ENCODE measurements at regions not wholly inside any gene's neighbourhood (a gene's known extent, or its start where the extent isn't known, plus 50 kb on each side); places are given as distances from the start of the nearest gene placed in this dataset.
A peak's percentile ranks its signal among the peaks of the same experiment; 100 is the strongest.

DNA sequence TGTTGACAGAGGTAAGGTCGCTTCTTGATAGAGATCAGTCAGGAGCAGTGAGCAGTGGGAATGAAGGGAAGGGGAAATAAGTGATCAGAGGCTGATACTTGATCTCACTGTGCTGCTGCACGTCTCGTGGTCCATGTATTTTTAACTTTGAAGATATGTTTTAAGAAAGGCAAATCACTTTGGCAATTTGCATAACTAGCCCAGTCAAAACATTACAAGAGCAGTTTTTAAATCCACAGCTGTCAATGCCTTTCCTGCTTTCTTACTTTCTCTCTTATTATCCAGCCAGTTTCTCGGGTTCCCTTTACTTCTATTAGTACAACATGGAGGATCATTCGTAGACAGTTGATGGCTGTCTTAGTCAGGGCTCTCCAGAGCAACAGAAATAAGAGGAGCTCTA, 472.8 kb downstream of the TMA16 start:
- H3K36me3 ChIP-seq (replicated peaks; ENCODE audit: low read depth, low read length), result no peaks in the 10 kb centered on the region
- TF ChIP-seq EZH2phosphoT487 (IDR thresholded peaks at IDR 0.05; ENCODE audit: low read depth) (no peak), CTCF (IDR thresholded peaks at IDR 0.05; ENCODE audit: low read depth, low read length) (no peak)
- peak overlapping the region; percentile 27 for H3K4me3 ChIP-seq (ENCODE audit: low read length)
- no peaks in the 10 kb centered on the region for H3K9me3 ChIP-seq (ENCODE audit: insufficient read depth, low read length)
- H3K79me2 ChIP-seq (ENCODE audit: low read length), result no peaks in the 10 kb centered on the region
- H2AFZ ChIP-seq (ENCODE audit: low read depth, low read length), result peak overlapping the region; percentile 80
- peaks cover 12% of the 10 kb centered on the region for H3K4me1 ChIP-seq (ENCODE audit: low read length)
- peak overlapping the region; percentile 59 for H3K4me2 ChIP-seq (ENCODE audit: low read length)
- no peak overlapping the region for H3K27ac ChIP-seq (ENCODE audit: low read length)
- H3K9ac ChIP-seq (ENCODE audit: low read length), result no peak overlapping the region
- no peaks in the 10 kb centered on the region for H4K20me1 ChIP-seq (ENCODE audit: insufficient read depth, low read length)
- H3K27me3 ChIP-seq (ENCODE audit: low read depth, low read length), result no peaks in the 10 kb centered on the region

- peak overlapping the region; percentile 59 for H3K4me2 ChIP-seq (ENCODE audit: low read length)
- H2AFZ ChIP-seq (ENCODE audit: low read depth, low read length), result peak overlapping the region; percentile 80
Observed at GRCh38 chr4:163967710-163968109, 473.2 kb downstream of the TMA16 start.

DNA sequence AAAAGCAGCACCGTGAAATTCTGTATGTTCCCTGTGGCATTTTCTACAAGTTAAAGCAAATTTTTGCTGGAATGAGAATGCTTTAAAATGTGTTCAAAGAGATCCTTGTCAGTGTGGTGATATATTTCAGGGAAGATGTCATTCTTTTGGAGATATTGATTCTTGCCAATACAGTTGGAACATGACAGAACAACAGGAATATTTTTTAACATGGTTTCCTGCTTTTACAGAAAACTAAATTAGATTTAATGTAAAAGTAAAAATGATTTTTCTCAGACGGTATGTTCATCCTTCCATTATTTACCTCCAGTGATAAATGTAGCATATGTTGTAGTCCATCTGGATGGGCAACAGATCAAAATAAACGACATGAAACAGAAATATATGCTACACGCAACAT, 474.8 kb downstream of the TMA16 start:
- H3K9me3 ChIP-seq (ENCODE audit: insufficient read depth, low read length), result no peaks in the 10 kb centered on the region
- no peak overlapping the region for H3K9ac ChIP-seq (ENCODE audit: low read length)
- H3K79me2 ChIP-seq (ENCODE audit: low read length), result no peaks in the 10 kb centered on the region
- TF ChIP-seq CTCF (IDR thresholded peaks at IDR 0.05; ENCODE audit: low read depth, low read length) (no peak), EZH2phosphoT487 (IDR thresholded peaks at IDR 0.05; ENCODE audit: low read depth) (no peak)
- H3K4me1 ChIP-seq (ENCODE audit: low read length), result peaks cover 12% of the 10 kb centered on the region
- H3K27ac ChIP-seq (ENCODE audit: low read length), result no peak overlapping the region
- no peak overlapping the region for H3K4me3 ChIP-seq (ENCODE audit: low read length)
- no peak overlapping the region for H3K4me2 ChIP-seq (ENCODE audit: low read length)
- H3K27me3 ChIP-seq (ENCODE audit: low read depth, low read length), result no peaks in the 10 kb centered on the region
- H3K36me3 ChIP-seq (replicated peaks; ENCODE audit: low read depth, low read length), result no peaks in the 10 kb centered on the region
- H2AFZ ChIP-seq (ENCODE audit: low read depth, low read length), result no peak overlapping the region
- H4K20me1 ChIP-seq (ENCODE audit: insufficient read depth, low read length), result no peaks in the 10 kb centered on the region

More at GRCh38 chr4:163967710-163968109, 473.2 kb downstream of the TMA16 start:
- H3K36me3 ChIP-seq (replicated peaks; ENCODE audit: low read depth, low read length), result no peaks in the 10 kb centered on the region
- H3K9ac ChIP-seq (ENCODE audit: low read length), result no peak overlapping the region
- peaks cover 12% of the 10 kb centered on the region for H3K4me1 ChIP-seq (ENCODE audit: low read length)
- H3K27me3 ChIP-seq (ENCODE audit: low read depth, low read length), result no peaks in the 10 kb centered on the region
- H3K79me2 ChIP-seq (ENCODE audit: low read length), result no peaks in the 10 kb centered on the region
- H3K9me3 ChIP-seq (ENCODE audit: insufficient read depth, low read length), result no peaks in the 10 kb centered on the region
- TF ChIP-seq EZH2phosphoT487 (IDR thresholded peaks at IDR 0.05; ENCODE audit: low read depth) (no peak), CTCF (IDR thresholded peaks at IDR 0.05; ENCODE audit: low read depth, low read length) (no peak)
- no peaks in the 10 kb centered on the region for H4K20me1 ChIP-seq (ENCODE audit: insufficient read depth, low read length)
- no peak overlapping the region for H3K27ac ChIP-seq (ENCODE audit: low read length)
- H3K4me3 ChIP-seq (ENCODE audit: low read length), result peak overlapping the region; percentile 27

DNA sequence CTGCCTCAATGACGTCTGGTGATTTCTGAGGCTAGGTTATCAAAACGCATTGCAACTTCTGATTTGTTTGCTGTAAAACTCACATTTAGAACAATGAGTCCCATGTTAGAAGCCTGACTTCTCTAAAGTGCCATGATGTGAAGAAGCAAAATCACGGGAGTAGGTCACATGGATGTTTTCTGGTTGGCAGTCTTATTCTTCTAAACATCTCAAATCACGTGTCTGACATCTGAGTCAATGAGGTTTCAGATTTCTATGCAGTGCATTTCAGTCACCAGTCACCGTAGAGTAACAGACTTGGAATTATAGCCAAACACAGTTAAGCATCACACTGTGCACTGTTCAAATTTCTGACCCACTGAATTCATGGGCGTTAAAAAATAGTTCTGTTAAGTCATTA, 482.1 kb downstream of the TMA16 start:
- no peaks in the 10 kb centered on the region for H3K36me3 ChIP-seq (replicated peaks; ENCODE audit: low read depth, low read length)
- no peaks in the 10 kb centered on the region for H4K20me1 ChIP-seq (ENCODE audit: insufficient read depth, low read length)
- no peaks in the 10 kb centered on the region for H3K27me3 ChIP-seq (ENCODE audit: low read depth, low read length)
- H2AFZ ChIP-seq (ENCODE audit: low read depth, low read length), result no peak overlapping the region
- H3K4me3 ChIP-seq (ENCODE audit: low read length), result no peak overlapping the region
- no peak for TF ChIP-seq EZH2phosphoT487 (IDR thresholded peaks at IDR 0.05; ENCODE audit: low read depth)
- TF ChIP-seq CTCF (IDR thresholded peaks at IDR 0.05; ENCODE audit: low read depth, low read length), result no peak
- H3K27ac ChIP-seq (ENCODE audit: low read length), result no peak overlapping the region
- no peaks in the 10 kb centered on the region for H3K4me1 ChIP-seq (ENCODE audit: low read length)
- H3K9ac ChIP-seq (ENCODE audit: low read length), result no peak overlapping the region
- no peaks in the 10 kb centered on the region for H3K79me2 ChIP-seq (ENCODE audit: low read length)
- no peak overlapping the region for H3K4me2 ChIP-seq (ENCODE audit: low read length)
- H3K9me3 ChIP-seq (ENCODE audit: insufficient read depth, low read length), result no peaks in the 10 kb centered on the region

Data from OCI-LY3 (cell line).